Stomach (tissue), 8 donors: ENCODE measurements at regions not wholly inside any gene's neighbourhood (a gene's known extent, or its start where the extent isn't known, plus 50 kb on each side); places are given as distances from the start of the nearest gene placed in this dataset.

ENCODE experiments used
- DNase-seq, 2 donors: peaks; one replicate each; pipeline versions ENCODE4 v3.0.0 to v3.0.0-alpha.2; 2013 to 2019
- H3K27ac ChIP-seq, 5 donors: fragments of 200-600 bp in 4 of 5; sonication (generic) in 4 of 5; one replicate each; pipeline ENCODE4 v1.5.1; 2013 to 2019; ENCODE audit warnings: mild to moderate bottlenecking in 1 of 5, moderate library complexity in 1 of 5
- H3K27me3 ChIP-seq, 3 donors: fragments of 200-600 bp; sonication (generic); one replicate each; pipeline ENCODE4 v1.5.1; 2017 to 2019; ENCODE audit warnings: mixed run types in 1 of 3
- H3K36me3 ChIP-seq, 4 donors: fragments of 200-600 bp; sonication (generic); 1 replicate in 3 of 4; 2 replicates in 1 of 4; pipeline ENCODE4 v1.5.1; 2016 to 2019
- H3K4me1 ChIP-seq, 4 donors: fragments of 200-600 bp; sonication (generic); one replicate each; pipeline ENCODE4 v1.5.1; 2016 to 2019
- H3K4me3 ChIP-seq, 4 donors: fragments of 200-600 bp; sonication (generic) in 3 of 4; one replicate each; pipeline ENCODE4 v1.5.1; 2016 to 2019; ENCODE audit warnings: mild to moderate bottlenecking in 1 of 4
- H3K9me3 ChIP-seq, 4 donors: fragments of 200-600 bp; sonication (generic); one replicate each; pipeline ENCODE4 v1.5.1; 2016 to 2019
- CTCF ChIP-seq, 7 experiments: fragments of 450-650 bp in 4 of 7; fragments of 200-600 bp in 3 of 7; sonication (generic) in 3 of 7; IDR thresholded peaks; one replicate each; pipeline ENCODE4 v1.5.1; 2016 to 2019; ENCODE audit warnings: antibody characterized with exemption in 7 of 7, control low read depth in 2 of 7, mild to moderate bottlenecking in 1 of 7
- EP300 ChIP-seq: sonication (generic); formaldehyde crosslinking; IDR thresholded peaks from one replicate; pipeline ENCODE4 v1.6.1; 2017; ENCODE audit warnings: antibody characterized with exemption
- POLR2A ChIP-seq, 4 donors: fragments of 450-650 bp; IDR thresholded peaks; one replicate each; pipeline ENCODE4 v1.6.1; 2016; ENCODE audit warnings: antibody characterized with exemption in 4 of 4, control low read depth in 2 of 4, mild to moderate bottlenecking in 1 of 4, moderate library complexity in 1 of 4
- POLR2AphosphoS5 ChIP-seq, 3 donors: sonication (generic); formaldehyde crosslinking; IDR thresholded peaks; one replicate each; pipeline ENCODE4 v1.6.1; 2016; ENCODE audit warnings: antibody characterized with exemption in 3 of 3
- WGBS, 5 donors: extraction: QIAGEN DNeasy Blood & Tissue Kit in 3 of 5; methylation state at CpG; one replicate each; pipeline versions ENCODE4 v1.1.5 to v1.1.7; 2013 to 2018; 5-methylcytosine and 5-hydroxymethylcytosine counted together
- intact Hi-C: fragments of 100-400 bp; cut with DNase I; formaldehyde crosslinking; loops from one replicate; pipeline ENCODE4 v1.15.1; 2023; ENCODE audit warnings: low total_unique reads
- donor health status: healthy with polysubstance abuse.
- donor health status: Bipolar disorder and iron deficiency.
- donor health status: healthy.

- Histone ChIP-seq H3K4me1 (no peaks in the 10 kb centered on the region), H3K27me3 (peaks cover 0 to 14% (median 0%) of the 10 kb centered on the region in 3 donors), H3K9me3 (no peaks in the 10 kb centered on the region), H3K4me3 (no peak overlapping the region), H3K27ac (no peak overlapping the region), H3K36me3 (no peaks in the 10 kb centered on the region)
- intact Hi-C loops, result no loop called here
- DNase-seq, result no peak
- TF ChIP-seq POLR2AphosphoS5 (IDR thresholded peaks at IDR 0.05) (no peak), POLR2A (IDR thresholded peaks at IDR 0.05) (no peak), EP300 (no peak), CTCF (IDR thresholded peaks at IDR 0.05) (no peak)
- WGBS, 5 donors, result 86 to 91% (median 87%) methylated on average over 8 of the region's 8 CpGs
Observed at GRCh38 chr2:45137966-45138695, 128.9 kb upstream of the SIX2 start.

- Histone ChIP-seq H3K27ac (no peak overlapping the region), H3K4me3 (no peak overlapping the region), H3K9me3 (no peaks in the 10 kb centered on the region), H3K27me3 (no peaks in the 10 kb centered on the region), H3K4me1 (no peaks in the 10 kb centered on the region), H3K36me3 (no peaks in the 10 kb centered on the region)
- TF ChIP-seq POLR2A (IDR thresholded peaks at IDR 0.05) (no peak), POLR2AphosphoS5 (IDR thresholded peaks at IDR 0.05) (no peak), EP300 (no peak), CTCF (IDR thresholded peaks at IDR 0.05) (no peak)
- peak in 1 of 2 donors; percentile 32 for DNase-seq
- 13 to 30% (median 23%) methylated on average over 3 of the region's 3 CpGs for WGBS, 5 donors
- intact Hi-C loops, result no loop called here
Observed at GRCh38 chr2:45134726-45135125, 125.5 kb upstream of the SIX2 start.

- WGBS, 5 donors, result 5 to 22% (median 12%) methylated on average over 1 of the region's 1 CpG
- H3K27ac ChIP-seq, result no peak overlapping the region
- TF ChIP-seq POLR2A (IDR thresholded peaks at IDR 0.05) (no peak), CTCF (IDR thresholded peaks at IDR 0.05) (no peak), EP300 (no peak), POLR2AphosphoS5 (IDR thresholded peaks at IDR 0.05) (no peak)
- H3K4me3 ChIP-seq, result no peak overlapping the region
- H3K9me3 ChIP-seq, result no peaks in the 10 kb centered on the region
- no peaks in the 10 kb centered on the region for H3K36me3 ChIP-seq
- intact Hi-C loops, result no loop called here
- no peaks in the 10 kb centered on the region for H3K27me3 ChIP-seq
- DNase-seq, result no peak
- H3K4me1 ChIP-seq, result no peaks in the 10 kb centered on the region
Observed at GRCh38 chr2:45134014-45134413, 124.8 kb upstream of the SIX2 start.

GRCh38 chr2:45132551-45132950 lies 123.3 kb upstream of the SIX2 start:
- no peaks in the 10 kb centered on the region for H3K27me3 ChIP-seq
- no peaks in the 10 kb centered on the region for H3K36me3 ChIP-seq
- no peaks in the 10 kb centered on the region for H3K4me1 ChIP-seq
- DNase-seq, result no peak
- H3K4me3 ChIP-seq, result no peak overlapping the region
- intact Hi-C loops, result no loop called here
- H3K27ac ChIP-seq, result no peak overlapping the region
- no peak for TF ChIP-seq EP300
- WGBS, 5 donors, result 81 to 89% (median 84%) methylated on average over 4 of the region's 4 CpGs
- H3K9me3 ChIP-seq, result no peaks in the 10 kb centered on the region

GRCh38 chr2:45131587-45131986 lies 122.3 kb upstream of the SIX2 start:
- intact Hi-C loops, result no loop called here

More at GRCh38 chr2:45131587-45131986, 122.3 kb upstream of the SIX2 start:
- TF ChIP-seq EP300, result no peak
- TF ChIP-seq CTCF (IDR thresholded peaks at IDR 0.05), result no peak
- no peak for TF ChIP-seq POLR2AphosphoS5 (IDR thresholded peaks at IDR 0.05)
- no peak for TF ChIP-seq POLR2A (IDR thresholded peaks at IDR 0.05)
- Histone ChIP-seq H3K4me1 (no peaks in the 10 kb centered on the region), H3K36me3 (no peaks in the 10 kb centered on the region), H3K9me3 (no peaks in the 10 kb centered on the region), H3K27ac (no peak overlapping the region), H3K27me3 (no peaks in the 10 kb centered on the region), H3K4me3 (no peak overlapping the region)
- DNase-seq, result no peak
- 65 to 89% (median 81%) methylated on average over 14 of the region's 14 CpGs for WGBS, 5 donors
